ENCODE measurements at regions not wholly inside any gene's neighbourhood (a gene's known extent, or its start where the extent isn't known, plus 50 kb on each side); places are given as distances from the start of the nearest gene placed in this dataset.
"Not testable (repeated sequence)": the region's sequence is repeated elsewhere in the genome, so short reads cannot be mapped to it uniquely, and the experiment has no call there.

- Histone ChIP-seq H3K9ac (ENCODE audit: low read length in 5 of 5) (no peak overlapping the region), H3K9me3 (ENCODE audit: control insufficient read depth in 5 of 5, low read length in 5 of 5) (no peaks in the 10 kb centered on the region), H3K27ac (ENCODE audit: low read depth, low read length) (no peak overlapping the region), H3K4me3 (ENCODE audit: low read depth in 1 of 5, low read length in 5 of 5) (no peak overlapping the region), H3K36me3 (ENCODE audit: control insufficient read depth in 5 of 5, insufficient read depth in 5 of 5, low read length in 5 of 5) (no peaks in the 10 kb centered on the region), H3K27me3 (ENCODE audit: control insufficient read depth in 5 of 5, insufficient read depth in 4 of 5, low read length in 5 of 5) (no peaks in the 10 kb centered on the region), H3K4me1 (ENCODE audit: control insufficient read depth in 5 of 5, insufficient read depth in 5 of 5, low read length in 5 of 5) (peaks cover 0 to 10% (median 6%) of the 10 kb centered on the region in 5 donors)
Measured at GRCh38 chr3:177838766-177839350, 641.6 kb upstream of the TBL1XR1 start.

GRCh38 chr3:177842302-177842701 lies 645.0 kb upstream of the TBL1XR1 start:
- no peaks in the 10 kb centered on the region for H3K9me3 ChIP-seq (ENCODE audit: control insufficient read depth in 5 of 5, low read length in 5 of 5)
- no peaks in the 10 kb centered on the region for H3K27me3 ChIP-seq (ENCODE audit: control insufficient read depth in 5 of 5, insufficient read depth in 4 of 5, low read length in 5 of 5)
- H3K9ac ChIP-seq (ENCODE audit: low read length in 5 of 5), result no peak overlapping the region
- no peaks in the 10 kb centered on the region for H3K4me1 ChIP-seq (ENCODE audit: control insufficient read depth in 5 of 5, insufficient read depth in 5 of 5, low read length in 5 of 5)
- no peaks in the 10 kb centered on the region for H3K36me3 ChIP-seq (ENCODE audit: control insufficient read depth in 5 of 5, insufficient read depth in 5 of 5, low read length in 5 of 5)
- no peak overlapping the region for H3K4me3 ChIP-seq (ENCODE audit: low read depth in 1 of 5, low read length in 5 of 5)
- no peak overlapping the region for H3K27ac ChIP-seq (ENCODE audit: low read depth, low read length)

- no peaks in the 10 kb centered on the region for H3K36me3 ChIP-seq (ENCODE audit: control insufficient read depth in 5 of 5, insufficient read depth in 5 of 5, low read length in 5 of 5)
- H3K4me1 ChIP-seq (ENCODE audit: control insufficient read depth in 5 of 5, insufficient read depth in 5 of 5, low read length in 5 of 5), result no peaks in the 10 kb centered on the region
- H3K9ac ChIP-seq (ENCODE audit: low read length in 5 of 5), result no peak overlapping the region
- no peaks in the 10 kb centered on the region for H3K9me3 ChIP-seq (ENCODE audit: control insufficient read depth in 5 of 5, low read length in 5 of 5)
- H3K27ac ChIP-seq (ENCODE audit: low read depth, low read length), result no peak overlapping the region
- H3K27me3 ChIP-seq (ENCODE audit: control insufficient read depth in 5 of 5, insufficient read depth in 4 of 5, low read length in 5 of 5), result no peaks in the 10 kb centered on the region
- no peak overlapping the region for H3K4me3 ChIP-seq (ENCODE audit: low read depth in 1 of 5, low read length in 5 of 5)
Measured at GRCh38 chr3:177842743-177843734, 645.8 kb upstream of the TBL1XR1 start.

GRCh38 chr3:177852001-177852807 lies 654.9 kb upstream of the TBL1XR1 start:
- no peaks in the 10 kb centered on the region for H3K9me3 ChIP-seq (ENCODE audit: control insufficient read depth in 5 of 5, low read length in 5 of 5)
- no peak overlapping the region for H3K9ac ChIP-seq (ENCODE audit: low read length in 5 of 5)
- no peak overlapping the region for H3K4me3 ChIP-seq (ENCODE audit: low read depth in 1 of 5, low read length in 5 of 5)
- H3K27me3 ChIP-seq (ENCODE audit: control insufficient read depth in 5 of 5, insufficient read depth in 4 of 5, low read length in 5 of 5), result no peaks in the 10 kb centered on the region
- H3K27ac ChIP-seq (ENCODE audit: low read depth, low read length), result no peak overlapping the region
- peaks cover 0 to 7% (median 0%) of the 10 kb centered on the region in 5 donors for H3K4me1 ChIP-seq (ENCODE audit: control insufficient read depth in 5 of 5, insufficient read depth in 5 of 5, low read length in 5 of 5)
- H3K36me3 ChIP-seq (ENCODE audit: control insufficient read depth in 5 of 5, insufficient read depth in 5 of 5, low read length in 5 of 5), result no peaks in the 10 kb centered on the region

- Histone ChIP-seq H3K36me3 (ENCODE audit: control insufficient read depth in 5 of 5, insufficient read depth in 5 of 5, low read length in 5 of 5) (no peaks in the 10 kb centered on the region), H3K27me3 (ENCODE audit: control insufficient read depth in 5 of 5, insufficient read depth in 4 of 5, low read length in 5 of 5) (no peaks in the 10 kb centered on the region), H3K4me1 (ENCODE audit: control insufficient read depth in 5 of 5, insufficient read depth in 5 of 5, low read length in 5 of 5) (peaks cover 0 to 7% (median 0%) of the 10 kb centered on the region in 5 donors), H3K9ac (ENCODE audit: low read length in 5 of 5) (no peak overlapping the region), H3K4me3 (ENCODE audit: low read depth in 1 of 5, low read length in 5 of 5) (no peak overlapping the region), H3K9me3 (ENCODE audit: control insufficient read depth in 5 of 5, low read length in 5 of 5) (peaks cover 0 to 5% (median 0%) of the 10 kb centered on the region in 5 donors), H3K27ac (ENCODE audit: low read depth, low read length) (no peak overlapping the region)
Measured at GRCh38 chr3:177855021-177855420, 657.7 kb upstream of the TBL1XR1 start.

GRCh38 chr3:177860184-177860583 lies 662.9 kb upstream of the TBL1XR1 start:
- no peaks in the 10 kb centered on the region for H3K27me3 ChIP-seq (ENCODE audit: control insufficient read depth in 5 of 5, insufficient read depth in 4 of 5, low read length in 5 of 5)
- no peak overlapping the region for H3K4me3 ChIP-seq (ENCODE audit: low read depth in 1 of 5, low read length in 5 of 5)
- H3K27ac ChIP-seq (ENCODE audit: low read depth, low read length), result no peak overlapping the region
- peaks cover 0 to 12% (median 6%) of the 10 kb centered on the region in 5 donors for H3K9me3 ChIP-seq (ENCODE audit: control insufficient read depth in 5 of 5, low read length in 5 of 5)
- H3K4me1 ChIP-seq (ENCODE audit: control insufficient read depth in 5 of 5, insufficient read depth in 5 of 5, low read length in 5 of 5), result peaks cover 0 to 1% (median 0%) of the 10 kb centered on the region in 5 donors
- no peaks in the 10 kb centered on the region for H3K36me3 ChIP-seq (ENCODE audit: control insufficient read depth in 5 of 5, insufficient read depth in 5 of 5, low read length in 5 of 5)
- H3K9ac ChIP-seq (ENCODE audit: low read length in 5 of 5), result no peak overlapping the region

- Histone ChIP-seq H3K27me3 (ENCODE audit: control insufficient read depth in 5 of 5, insufficient read depth in 4 of 5, low read length in 5 of 5) (no peaks in the 10 kb centered on the region), H3K4me3 (ENCODE audit: low read depth in 1 of 5, low read length in 5 of 5) (no peak overlapping the region), H3K9ac (ENCODE audit: low read length in 5 of 5) (no peak overlapping the region), H3K27ac (ENCODE audit: low read depth, low read length) (no peak overlapping the region), H3K36me3 (ENCODE audit: control insufficient read depth in 5 of 5, insufficient read depth in 5 of 5, low read length in 5 of 5) (no peaks in the 10 kb centered on the region), H3K4me1 (ENCODE audit: control insufficient read depth in 5 of 5, insufficient read depth in 5 of 5, low read length in 5 of 5) (no peaks in the 10 kb centered on the region), H3K9me3 (ENCODE audit: control insufficient read depth in 5 of 5, low read length in 5 of 5) (peaks cover 0 to 15% (median 3%) of the 10 kb centered on the region in 5 donors)
Measured at GRCh38 chr3:177862962-177863491, 665.7 kb upstream of the TBL1XR1 start.

GRCh38 chr3:177871267-177871666 lies 665.0 kb upstream of the KCNMB2 start:
- not testable (repeated sequence) for H3K4me3 ChIP-seq (ENCODE audit: low read depth in 1 of 5, low read length in 5 of 5); H3K4me1 ChIP-seq (ENCODE audit: control insufficient read depth in 5 of 5, insufficient read depth in 5 of 5, low read length in 5 of 5); H3K27ac ChIP-seq (ENCODE audit: low read depth, low read length); H3K9ac ChIP-seq (ENCODE audit: low read length in 5 of 5); H3K36me3 ChIP-seq (ENCODE audit: control insufficient read depth in 5 of 5, insufficient read depth in 5 of 5, low read length in 5 of 5); H3K27me3 ChIP-seq (ENCODE audit: control insufficient read depth in 5 of 5, insufficient read depth in 4 of 5, low read length in 5 of 5)
- H3K9me3 ChIP-seq (ENCODE audit: control insufficient read depth in 5 of 5, low read length in 5 of 5), result peaks cover 0 to 12% (median 2%) of the 10 kb centered on the region in 5 donors

GRCh38 chr3:177878192-177878591 lies 658.0 kb upstream of the KCNMB2 start:
- Histone ChIP-seq H3K27me3 (ENCODE audit: control insufficient read depth in 5 of 5, insufficient read depth in 4 of 5, low read length in 5 of 5) (no peaks in the 10 kb centered on the region), H3K9me3 (ENCODE audit: control insufficient read depth in 5 of 5, low read length in 5 of 5) (no peaks in the 10 kb centered on the region), H3K36me3 (ENCODE audit: control insufficient read depth in 5 of 5, insufficient read depth in 5 of 5, low read length in 5 of 5) (no peaks in the 10 kb centered on the region), H3K27ac (ENCODE audit: low read depth, low read length) (no peak overlapping the region), H3K4me1 (ENCODE audit: control insufficient read depth in 5 of 5, insufficient read depth in 5 of 5, low read length in 5 of 5) (peaks cover 0 to 6% (median 4%) of the 10 kb centered on the region in 5 donors), H3K9ac (ENCODE audit: low read length in 5 of 5) (no peak overlapping the region), H3K4me3 (ENCODE audit: low read depth in 1 of 5, low read length in 5 of 5) (no peak overlapping the region)
